Dermis microvascular lymphatic vessel endothelial cell (primary cell): ENCODE measurements at regions not wholly inside any gene's neighbourhood (a gene's known extent, or its start where the extent isn't known, plus 50 kb on each side); places are given as distances from the start of the nearest gene placed in this dataset.
"Not testable (repeated sequence)": the region's sequence is repeated elsewhere in the genome, so short reads cannot be mapped to it uniquely, and the experiment has no call there.

Experiments used
- DNase-seq, 2 donors: peaks; one replicate each; pipeline versions ENCODE4 v3.0.0 to v3.0.0-alpha.2; 2010; ENCODE audit warnings: low read depth in 2 of 2

DNA sequence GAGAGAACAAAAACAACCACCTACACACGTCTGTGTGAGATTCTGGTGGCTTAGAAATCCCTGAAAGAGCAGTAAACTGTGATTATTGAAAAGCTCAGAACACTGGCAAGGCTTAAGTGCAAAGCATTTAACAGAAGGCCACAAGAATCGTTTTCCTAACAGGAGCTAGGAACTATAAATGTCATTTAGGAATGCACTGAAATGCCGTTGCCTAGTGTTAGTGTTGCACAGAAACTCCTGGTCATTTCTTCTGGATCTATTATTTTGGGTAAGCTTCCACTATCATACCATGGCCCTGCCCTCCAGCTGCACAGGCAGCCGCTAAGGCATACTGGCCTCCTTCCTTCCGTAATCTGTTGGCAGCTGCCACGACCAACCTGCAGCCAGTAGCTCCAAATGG lies 923.2 kb downstream of the NLGN4X start:
- no peak for DNase-seq

GRCh38 chrX:5295004-5295403 lies 933.7 kb downstream of the NLGN4X start:
- DNase-seq = no peak

- no peak for DNase-seq
These were observed 938.0 kb downstream of the NLGN4X start for GRCh38 chrX:5290635-5291034.

DNA sequence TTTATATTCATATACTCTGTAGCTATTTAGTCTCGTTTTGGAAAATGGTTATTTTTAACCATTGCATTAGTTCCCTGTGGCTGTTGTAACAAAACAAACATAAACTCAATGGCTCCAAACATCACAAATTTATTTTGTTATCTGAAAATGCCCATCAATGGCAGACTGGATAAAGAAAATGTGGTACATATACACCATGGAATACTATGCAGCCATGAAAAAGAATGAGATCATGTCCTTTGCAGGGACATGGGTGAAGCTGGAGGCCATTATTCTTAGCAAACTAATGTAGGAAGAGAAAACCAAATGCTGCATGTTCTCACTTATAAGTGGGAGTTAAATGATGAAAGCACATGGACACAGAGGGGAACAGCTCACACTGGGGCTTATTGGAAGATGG lies 938.7 kb downstream of the NLGN4X start:
- DNase-seq = not testable (repeated sequence)

DNA sequence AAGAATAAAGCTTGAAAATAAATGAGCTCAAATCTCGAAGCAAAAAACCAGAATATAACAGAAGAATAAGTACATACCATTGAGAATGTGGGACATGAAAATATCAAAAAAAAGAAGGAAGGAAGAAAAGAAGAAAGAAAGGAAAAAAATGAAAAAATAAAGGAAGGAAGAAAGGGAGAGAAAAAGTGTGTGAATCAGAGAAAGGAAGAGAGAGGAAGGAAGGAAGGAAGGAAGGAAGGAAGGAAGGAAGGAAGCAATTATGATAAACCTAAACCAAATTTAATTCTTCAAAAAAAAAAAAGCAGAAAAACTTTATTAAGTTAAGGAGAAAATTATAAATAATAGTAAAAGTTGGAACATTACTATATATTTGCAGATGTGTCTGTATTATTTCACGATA lies 949.8 kb downstream of the NLGN4X start:
- DNase-seq = no peak

- no peak for DNase-seq
These were observed 963.3 kb downstream of the NLGN4X start for GRCh38 chrX:5265324-5265850.

DNA sequence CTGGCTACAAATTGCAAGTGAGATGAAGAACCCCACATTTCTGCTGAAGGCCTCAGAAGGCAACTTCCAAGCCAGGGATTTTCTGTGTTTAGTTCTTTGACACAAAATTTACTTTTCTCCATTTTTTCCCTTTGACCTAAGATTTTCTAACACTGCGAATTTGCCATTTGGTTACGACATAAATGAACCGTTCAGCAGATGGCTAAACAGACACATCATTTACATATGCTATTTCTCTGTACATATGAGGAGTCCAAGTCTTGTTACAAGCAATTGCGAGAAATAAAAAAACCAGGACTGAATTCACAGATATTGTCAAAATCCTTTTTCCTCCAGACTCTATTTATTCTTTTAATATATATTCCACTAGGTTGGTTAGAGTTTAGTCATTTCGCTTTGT lies 978.6 kb downstream of the NLGN4X start:
- DNase-seq = no peak

GRCh38 chrX:5242091-5242790 lies 986.4 kb downstream of the NLGN4X start:
- DNase-seq = no peak

- no peak for DNase-seq
These were observed 991.9 kb downstream of the NLGN4X start for GRCh38 chrX:5236749-5237148.

GRCh38 chrX:5236096-5236495 lies 992.6 kb downstream of the NLGN4X start:
- DNase-seq = no peak

- DNase-seq = no peak
These were observed 994.8 kb downstream of the NLGN4X start for GRCh38 chrX:5233830-5234229.

GRCh38 chrX:5220421-5220820 lies 1008.2 kb downstream of the NLGN4X start:
- DNase-seq = no peak

- no peak for DNase-seq
These were observed 1033.9 kb downstream of the NLGN4X start for GRCh38 chrX:5194806-5195205.

DNA sequence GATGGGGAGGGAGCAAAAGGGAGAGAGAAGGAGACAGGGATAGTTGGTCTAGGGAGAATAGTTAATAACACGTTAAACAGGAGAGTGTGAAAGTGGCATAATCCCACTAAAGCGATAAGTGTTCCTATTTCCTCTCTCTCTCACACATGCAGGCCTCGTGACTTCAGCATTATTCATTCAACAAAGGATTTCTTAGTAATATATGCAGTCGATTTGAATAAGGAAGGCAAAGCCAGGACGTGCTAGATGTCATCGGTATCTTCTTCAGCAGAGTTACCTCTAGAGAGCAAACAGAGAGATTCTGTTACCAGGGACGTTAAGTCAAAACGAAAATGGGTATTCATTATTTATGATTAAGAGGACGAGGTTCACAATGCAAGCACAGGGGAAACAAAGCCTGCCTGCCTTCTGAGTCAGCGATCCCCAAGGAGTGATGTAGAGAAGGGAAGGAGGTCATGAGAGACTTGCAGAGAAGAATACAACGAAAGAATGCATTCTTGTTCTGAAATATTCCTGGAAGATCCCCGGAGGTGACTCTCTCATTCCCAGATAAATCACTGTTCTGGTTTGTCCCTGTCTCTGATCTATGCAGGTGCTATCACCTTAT lies 1048.4 kb downstream of the NLGN4X start:
- no peak for DNase-seq

DNA sequence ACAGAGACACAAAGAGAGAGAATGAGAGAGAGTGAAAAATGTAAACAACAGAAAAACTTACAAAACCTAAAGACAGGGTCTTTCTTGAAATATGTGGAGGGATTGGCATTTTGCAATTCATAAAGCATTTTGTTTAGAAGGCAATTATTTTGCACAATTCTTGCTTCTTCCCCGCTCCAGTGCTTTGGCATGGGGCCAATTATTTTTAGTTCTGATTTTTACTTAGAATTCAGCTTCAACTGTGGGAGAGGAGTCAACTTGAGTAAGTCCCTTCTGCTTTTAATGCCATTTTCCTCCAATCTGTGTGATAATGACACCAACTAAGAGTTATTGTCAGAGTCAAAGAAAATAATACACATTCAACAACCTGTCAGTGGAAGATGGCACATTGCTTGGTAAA lies 1051.9 kb downstream of the NLGN4X start:
- DNase-seq = no peak

GRCh38 chrX:5163663-5164062 lies 1065.0 kb downstream of the NLGN4X start:
- DNase-seq = no peak

DNA sequence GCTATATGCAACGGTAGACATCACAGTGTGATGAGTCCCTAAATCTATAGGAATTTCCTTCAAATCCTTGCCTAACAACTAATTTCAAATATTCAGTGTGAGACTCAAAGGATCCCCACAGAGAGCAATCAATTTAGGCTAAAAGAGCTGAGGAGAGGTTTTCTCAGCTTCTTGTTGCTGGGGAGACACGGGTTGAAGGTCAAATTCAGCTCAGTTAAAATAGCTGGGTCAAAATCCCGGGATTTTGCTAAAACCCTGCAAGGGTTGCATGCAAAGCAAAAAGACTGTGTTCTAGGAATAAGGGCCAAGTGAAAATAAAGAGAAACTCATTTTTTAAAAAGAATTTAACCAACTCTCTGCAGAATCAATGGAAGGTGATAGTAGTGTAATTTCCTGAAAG lies 1073.4 kb downstream of the NLGN4X start:
- no peak for DNase-seq

GRCh38 chrX:5145957-5146356 lies 1082.7 kb downstream of the NLGN4X start:
- no peak for DNase-seq

GRCh38 chrX:5142644-5143043 lies 1086.0 kb downstream of the NLGN4X start:
- DNase-seq = no peak

- DNase-seq = no peak
These were observed 1106.4 kb downstream of the NLGN4X start for GRCh38 chrX:5122181-5122678.

DNA sequence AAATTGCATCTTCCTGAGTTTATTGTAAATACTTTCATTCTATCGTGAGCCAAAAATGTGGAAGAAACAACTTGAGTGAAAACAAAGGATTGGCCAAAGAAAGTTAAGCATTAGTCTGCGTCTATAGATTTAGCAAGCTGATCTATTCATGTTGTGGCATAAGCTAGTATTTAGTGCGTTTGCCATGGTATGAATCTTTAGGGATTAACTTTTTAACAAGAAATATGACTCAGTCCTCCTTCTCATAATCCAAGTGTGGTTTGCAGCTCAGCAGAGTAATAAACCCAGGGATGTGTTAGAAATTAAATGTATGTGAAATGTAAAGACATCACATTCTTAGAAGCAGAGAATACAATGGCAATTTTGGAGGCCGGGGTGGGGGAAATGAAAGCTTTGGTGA lies 1110.9 kb downstream of the NLGN4X start:
- DNase-seq = no peak

GRCh38 chrX:5113128-5113527 lies 1115.5 kb downstream of the NLGN4X start:
- DNase-seq = peak in 1 of 2 donors; percentile 0

DNA sequence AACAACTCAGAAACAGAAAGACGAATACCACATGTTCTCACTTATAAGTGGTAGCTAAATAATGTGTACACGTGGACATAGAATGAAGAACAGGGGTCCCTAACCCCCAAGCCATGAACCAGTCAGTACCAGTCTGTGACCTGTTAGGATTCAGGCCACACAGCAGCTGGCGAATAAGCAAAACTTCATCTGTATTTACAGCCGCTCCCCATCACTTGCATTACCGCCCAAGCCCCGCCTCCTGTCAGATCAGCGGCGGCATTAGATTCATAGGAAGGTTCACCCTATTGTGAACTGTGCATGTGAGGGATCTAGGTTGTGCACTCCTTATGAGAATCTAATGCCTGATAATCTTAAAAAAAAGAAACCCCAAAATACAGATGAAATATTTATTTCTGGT lies 1128.7 kb downstream of the NLGN4X start:
- no peak for DNase-seq
